Effector memory CD8-positive, alpha-beta T cell (primary cell): ENCODE measurements at regions not wholly inside any gene's neighbourhood (a gene's known extent, or its start where the extent isn't known, plus 50 kb on each side); places are given as distances from the start of the nearest gene placed in this dataset.

Experiments
- ATAC-seq: fragments of 150-1000 bp; cut with Tn5 transposase; replicated peaks from 2 replicates; pipeline ENCODE4 v1.10.0; 2021; ENCODE audit warnings: mild to moderate bottlenecking, moderate library complexity
- DNase-seq, 3 experiments: peaks; one replicate each; pipeline ENCODE4 v3.0.0; 2021
- H3K27ac Mint-ChIP-seq, 2 donors: one replicate each; pipeline ENCODE4 v1.8.0; 2022; ENCODE audit warnings: mild to moderate bottlenecking in 2 of 2, mixed read lengths in 2 of 2, moderate library complexity in 2 of 2
- H3K27me3 Mint-ChIP-seq, 2 donors: one replicate each; pipeline ENCODE4 v1.8.0; 2022; ENCODE audit warnings: mixed read lengths in 2 of 2
- H3K36me3 Mint-ChIP-seq: one replicate; pipeline ENCODE4 v1.8.0; 2022; ENCODE audit warnings: mild to moderate bottlenecking, moderate library complexity, mixed read lengths; ENCODE audit not compliant: insufficient read depth
- H3K4me1 Mint-ChIP-seq, 2 donors: one replicate each; pipeline ENCODE4 v1.8.0; 2022; ENCODE audit warnings: low read depth in 2 of 2, mixed read lengths in 2 of 2
- H3K4me3 Mint-ChIP-seq, 2 donors: one replicate each; pipeline ENCODE4 v1.8.0; 2022; ENCODE audit warnings: mild to moderate bottlenecking in 2 of 2, mixed read lengths in 2 of 2, moderate library complexity in 2 of 2
- H3K9me3 Mint-ChIP-seq, 2 donors: one replicate each; pipeline ENCODE4 v1.8.0; 2022; ENCODE audit warnings: mixed read lengths in 2 of 2

DNA sequence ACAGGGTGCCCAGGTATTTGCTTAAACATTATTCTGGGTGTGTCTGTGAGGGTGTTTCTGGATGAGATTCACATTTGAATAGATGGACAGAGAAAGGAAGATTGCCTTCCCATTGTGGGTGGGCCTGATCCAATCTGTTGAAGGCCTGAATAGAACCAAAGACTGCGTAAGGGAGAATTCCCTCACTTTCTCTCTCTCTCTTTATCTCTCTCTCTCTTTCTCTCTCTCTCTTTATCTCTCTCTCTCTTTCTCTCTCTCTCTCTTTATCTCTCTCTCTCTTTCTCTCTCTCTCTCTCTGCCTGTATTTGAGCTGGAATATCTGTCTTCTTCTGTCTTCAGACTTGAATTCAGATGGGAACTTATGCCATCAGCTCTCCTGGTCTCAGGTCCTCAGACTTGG lies 148.4 kb downstream of the FAM124B start:
- Mint-ChIP-seq H3K4me3 (no peak overlapping the region), H3K36me3 (no peaks in the 10 kb centered on the region), H3K4me1 (no peaks in the 10 kb centered on the region), H3K27me3 (peaks cover 7 to 29% of the 10 kb centered on the region in 2 donors), H3K9me3 (no peaks in the 10 kb centered on the region), H3K27ac (no peak overlapping the region)
- DNase-seq = no peak
- no peak for ATAC-seq

- Mint-ChIP-seq H3K27ac (no peak overlapping the region), H3K4me3 (no peak overlapping the region), H3K9me3 (no peaks in the 10 kb centered on the region), H3K36me3 (no peaks in the 10 kb centered on the region), H3K4me1 (no peaks in the 10 kb centered on the region), H3K27me3 (peaks cover 7 to 27% of the 10 kb centered on the region in 2 donors)
- no peak for ATAC-seq
- no peak for DNase-seq
These were observed 149.3 kb downstream of the FAM124B start for GRCh38 chr2:224252631-224253030.

DNA sequence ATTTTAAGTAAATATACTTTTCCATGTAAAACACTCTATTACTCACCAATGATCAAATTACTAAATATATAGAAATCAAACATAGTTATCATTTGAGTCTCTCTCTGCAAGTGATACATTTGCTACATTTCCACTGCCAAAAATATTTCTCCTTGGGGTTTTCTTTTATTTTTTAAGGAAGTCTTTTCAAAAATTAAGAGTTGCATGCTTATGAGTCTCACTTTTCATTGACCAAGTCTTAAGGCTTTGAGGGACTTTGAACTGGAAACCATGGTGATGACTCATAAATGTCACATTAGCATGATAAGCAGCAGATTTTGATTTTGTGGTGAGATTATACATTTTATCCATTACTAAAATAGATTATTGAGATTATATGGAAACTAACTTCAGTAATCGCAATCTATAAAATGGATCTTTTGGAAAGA lies 152.9 kb downstream of the FAM124B start:
- Mint-ChIP-seq H3K4me1 (no peaks in the 10 kb centered on the region), H3K27me3 (peaks cover 7 to 16% of the 10 kb centered on the region in 2 donors), H3K36me3 (no peaks in the 10 kb centered on the region), H3K4me3 (no peak overlapping the region), H3K27ac (no peak overlapping the region), H3K9me3 (no peaks in the 10 kb centered on the region)
- no peak for ATAC-seq
- DNase-seq = no peak

- no peak for ATAC-seq
- no peak overlapping the region for H3K27ac Mint-ChIP-seq
- DNase-seq = no peak
- H3K36me3 Mint-ChIP-seq = no peaks in the 10 kb centered on the region
- peaks cover 12 to 16% of the 10 kb centered on the region in 2 donors for H3K27me3 Mint-ChIP-seq
- no peaks in the 10 kb centered on the region for H3K9me3 Mint-ChIP-seq
- no peak overlapping the region for H3K4me3 Mint-ChIP-seq
- no peaks in the 10 kb centered on the region for H3K4me1 Mint-ChIP-seq
These were observed 159.3 kb downstream of the FAM124B start for GRCh38 chr2:224242561-224242960.

DNA sequence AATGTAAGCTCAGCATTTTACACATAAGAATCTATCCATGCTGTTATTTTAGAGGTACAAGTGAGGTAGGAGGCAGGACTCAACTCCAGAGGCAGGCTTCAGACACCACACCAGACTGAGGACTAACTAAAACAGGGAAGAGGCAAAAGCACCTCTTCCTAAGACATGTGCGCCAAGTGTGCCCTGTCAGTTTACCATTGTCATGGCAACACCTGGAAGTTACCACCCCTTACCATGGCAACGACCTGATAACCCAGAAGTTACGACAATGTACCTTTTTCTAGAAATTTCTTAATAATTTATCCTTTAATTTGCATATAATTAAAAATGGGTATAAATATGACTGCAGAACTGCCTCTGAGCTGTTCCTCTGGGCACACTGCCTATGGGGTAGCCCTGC lies 160.1 kb downstream of the FAM124B start:
- peaks cover 12 to 16% of the 10 kb centered on the region in 2 donors for H3K27me3 Mint-ChIP-seq
- H3K36me3 Mint-ChIP-seq = no peaks in the 10 kb centered on the region
- H3K27ac Mint-ChIP-seq = no peak overlapping the region
- ATAC-seq (no peak), DNase-seq (no peak)
- H3K4me3 Mint-ChIP-seq = no peak overlapping the region
- H3K4me1 Mint-ChIP-seq = no peaks in the 10 kb centered on the region
- H3K9me3 Mint-ChIP-seq = no peaks in the 10 kb centered on the region

GRCh38 chr2:224241001-224241400 lies 160.9 kb downstream of the FAM124B start:
- no peak overlapping the region for H3K4me3 Mint-ChIP-seq
- H3K36me3 Mint-ChIP-seq = no peaks in the 10 kb centered on the region
- no peaks in the 10 kb centered on the region for H3K9me3 Mint-ChIP-seq
- no peak overlapping the region for H3K27ac Mint-ChIP-seq
- H3K27me3 Mint-ChIP-seq = peaks cover 12 to 20% of the 10 kb centered on the region in 2 donors
- no peak for ATAC-seq
- H3K4me1 Mint-ChIP-seq = no peaks in the 10 kb centered on the region
- no peak for DNase-seq

DNA sequence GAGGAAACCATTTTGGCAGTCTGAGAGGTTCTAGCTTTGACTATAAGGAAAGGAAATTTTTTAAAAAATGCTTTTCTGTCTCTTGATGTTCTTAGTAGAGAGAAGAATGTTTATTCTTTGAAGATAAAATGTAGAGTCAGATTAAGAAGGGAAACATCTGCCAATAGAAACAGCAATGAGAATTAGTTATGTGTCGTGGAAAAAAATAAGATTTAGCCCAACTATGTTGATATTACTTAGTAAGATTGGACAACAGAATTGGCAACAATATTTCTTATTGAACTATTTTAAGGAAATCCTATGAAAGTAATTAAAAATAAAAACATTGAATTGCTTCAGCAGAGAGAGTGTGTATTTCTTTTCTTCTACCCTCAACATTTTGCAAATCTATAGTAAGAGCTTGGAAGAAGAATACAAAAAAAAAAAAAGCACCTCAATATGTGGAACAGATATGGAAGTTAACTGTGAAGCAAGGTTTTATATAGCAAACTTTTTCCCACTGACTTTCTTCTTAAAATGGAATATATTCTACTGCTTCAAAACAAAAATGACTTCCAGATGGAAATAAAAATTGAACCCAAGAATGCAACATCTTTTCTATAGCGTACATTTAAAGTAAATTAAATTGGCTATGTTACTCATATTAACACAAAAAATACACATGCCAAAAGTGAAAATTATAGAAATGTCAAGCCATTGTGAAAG lies 177.9 kb downstream of the FAM124B start:
- Mint-ChIP-seq H3K27me3 (peaks cover 52 to 56% of the 10 kb centered on the region in 2 donors), H3K27ac (no peak overlapping the region), H3K4me1 (no peaks in the 10 kb centered on the region), H3K36me3 (no peaks in the 10 kb centered on the region), H3K9me3 (no peaks in the 10 kb centered on the region), H3K4me3 (no peak overlapping the region)
- ATAC-seq (no peak), DNase-seq (no peak)

- ATAC-seq (no peak), DNase-seq (no peak)
- no peak overlapping the region for H3K4me3 Mint-ChIP-seq
- peaks cover 47 to 58% of the 10 kb centered on the region in 2 donors for H3K27me3 Mint-ChIP-seq
- no peaks in the 10 kb centered on the region for H3K9me3 Mint-ChIP-seq
- no peak overlapping the region for H3K27ac Mint-ChIP-seq
- no peaks in the 10 kb centered on the region for H3K4me1 Mint-ChIP-seq
- no peaks in the 10 kb centered on the region for H3K36me3 Mint-ChIP-seq
These were observed 178.9 kb downstream of the FAM124B start for GRCh38 chr2:224222974-224223373.

DNA sequence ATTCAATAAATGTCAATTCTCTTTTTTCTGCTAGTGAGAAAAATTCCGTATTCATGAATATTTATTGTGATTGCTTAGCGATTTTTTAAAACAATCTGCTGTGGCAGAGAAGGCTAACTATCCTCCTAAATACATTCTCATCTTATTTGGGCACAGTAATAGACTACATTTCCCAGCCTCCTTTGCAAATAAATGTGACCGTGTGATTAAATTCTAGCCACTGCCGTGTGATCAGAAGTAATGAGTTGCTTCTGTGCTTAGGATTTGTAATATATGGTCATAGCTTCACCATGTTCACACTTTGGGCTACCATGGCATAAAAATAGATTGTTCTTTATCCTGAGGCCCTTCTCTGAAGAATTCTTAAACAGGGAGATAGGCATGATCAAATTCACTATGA lies 179.6 kb downstream of the FAM124B start:
- Mint-ChIP-seq H3K36me3 (no peaks in the 10 kb centered on the region), H3K9me3 (no peaks in the 10 kb centered on the region), H3K27ac (no peak overlapping the region), H3K27me3 (peaks cover 43 to 58% of the 10 kb centered on the region in 2 donors), H3K4me1 (no peaks in the 10 kb centered on the region), H3K4me3 (no peak overlapping the region)
- DNase-seq (no peak), ATAC-seq (no peak)

GRCh38 chr2:224221455-224221913 lies 180.4 kb downstream of the FAM124B start:
- Mint-ChIP-seq H3K36me3 (no peaks in the 10 kb centered on the region), H3K27ac (no peak overlapping the region), H3K4me1 (no peaks in the 10 kb centered on the region), H3K9me3 (no peaks in the 10 kb centered on the region), H3K27me3 (peaks cover 37 to 52% of the 10 kb centered on the region in 2 donors), H3K4me3 (no peak overlapping the region)
- DNase-seq (no peak), ATAC-seq (no peak)

DNA sequence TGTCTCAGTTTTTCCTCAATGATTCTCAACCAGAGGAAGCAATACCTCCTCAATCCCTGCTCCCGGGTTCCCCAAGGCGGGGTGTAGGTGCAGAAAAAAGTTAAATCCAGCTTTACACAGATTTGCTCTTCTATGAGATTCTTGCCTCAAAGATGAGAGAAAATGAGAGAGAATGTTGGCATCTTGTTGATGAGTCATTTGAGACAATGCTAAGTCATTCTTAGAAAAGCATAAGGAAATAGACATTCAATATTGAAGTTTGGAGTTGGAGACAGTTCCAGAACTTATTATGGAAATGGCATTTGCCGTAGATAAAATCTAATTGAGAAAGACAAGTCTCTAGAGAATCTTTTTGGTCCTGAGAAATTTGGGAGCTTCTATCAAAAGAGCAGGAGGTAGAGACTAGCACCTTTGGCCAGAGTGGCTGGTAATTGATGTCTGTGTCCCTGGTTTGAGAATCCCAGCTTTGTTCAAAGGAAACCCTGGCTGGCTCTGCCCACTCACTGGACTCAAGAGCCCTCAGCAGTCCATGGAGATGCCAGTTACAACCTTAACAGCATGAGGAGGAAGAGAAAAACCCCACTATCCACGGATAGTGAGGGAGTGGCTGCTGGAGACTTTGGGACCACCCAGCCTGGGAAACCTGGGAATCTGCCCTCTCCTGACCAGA lies 181.2 kb downstream of the FAM124B start:
- no peak overlapping the region for H3K4me3 Mint-ChIP-seq
- no peak for DNase-seq
- no peaks in the 10 kb centered on the region for H3K4me1 Mint-ChIP-seq
- no peaks in the 10 kb centered on the region for H3K9me3 Mint-ChIP-seq
- no peaks in the 10 kb centered on the region for H3K36me3 Mint-ChIP-seq
- no peak for ATAC-seq
- no peak overlapping the region for H3K27ac Mint-ChIP-seq
- H3K27me3 Mint-ChIP-seq = peaks cover 34 to 49% of the 10 kb centered on the region in 2 donors

- no peak overlapping the region for H3K4me3 Mint-ChIP-seq
- H3K4me1 Mint-ChIP-seq = no peaks in the 10 kb centered on the region
- no peak for DNase-seq
- no peak overlapping the region for H3K27ac Mint-ChIP-seq
- no peaks in the 10 kb centered on the region for H3K9me3 Mint-ChIP-seq
- H3K36me3 Mint-ChIP-seq = no peaks in the 10 kb centered on the region
- ATAC-seq = no peak
- peaks cover 36 to 52% of the 10 kb centered on the region in 2 donors for H3K27me3 Mint-ChIP-seq
These were observed 180.7 kb upstream of the SERPINE2 start for GRCh38 chr2:224219781-224220180.

- Mint-ChIP-seq H3K9me3 (no peaks in the 10 kb centered on the region), H3K4me3 (no peak overlapping the region), H3K4me1 (no peaks in the 10 kb centered on the region), H3K27ac (no peak overlapping the region), H3K36me3 (no peaks in the 10 kb centered on the region), H3K27me3 (peaks cover 44 to 68% of the 10 kb centered on the region in 2 donors)
- DNase-seq (no peak), ATAC-seq (no peak)
These were observed 178.9 kb upstream of the SERPINE2 start for GRCh38 chr2:224217962-224218347.
